Activated CD4-positive, alpha-beta T cell treated with anti-CD3 and anti-CD28 coated beads, Interleukin-2, amount 50 U/mL, for 16 hours (primary cell): ENCODE measurements at regions not wholly inside any gene's neighbourhood (a gene's known extent, or its start where the extent isn't known, plus 50 kb on each side); places are given as distances from the start of the nearest gene placed in this dataset.
"Not testable (repeated sequence)": the region's sequence is repeated elsewhere in the genome, so short reads cannot be mapped to it uniquely, and the experiment has no call there.

Source experiments
- DNase-seq: peaks from one replicate; pipeline ENCODE4 v3.0.0-alpha.2; 2020

DNA sequence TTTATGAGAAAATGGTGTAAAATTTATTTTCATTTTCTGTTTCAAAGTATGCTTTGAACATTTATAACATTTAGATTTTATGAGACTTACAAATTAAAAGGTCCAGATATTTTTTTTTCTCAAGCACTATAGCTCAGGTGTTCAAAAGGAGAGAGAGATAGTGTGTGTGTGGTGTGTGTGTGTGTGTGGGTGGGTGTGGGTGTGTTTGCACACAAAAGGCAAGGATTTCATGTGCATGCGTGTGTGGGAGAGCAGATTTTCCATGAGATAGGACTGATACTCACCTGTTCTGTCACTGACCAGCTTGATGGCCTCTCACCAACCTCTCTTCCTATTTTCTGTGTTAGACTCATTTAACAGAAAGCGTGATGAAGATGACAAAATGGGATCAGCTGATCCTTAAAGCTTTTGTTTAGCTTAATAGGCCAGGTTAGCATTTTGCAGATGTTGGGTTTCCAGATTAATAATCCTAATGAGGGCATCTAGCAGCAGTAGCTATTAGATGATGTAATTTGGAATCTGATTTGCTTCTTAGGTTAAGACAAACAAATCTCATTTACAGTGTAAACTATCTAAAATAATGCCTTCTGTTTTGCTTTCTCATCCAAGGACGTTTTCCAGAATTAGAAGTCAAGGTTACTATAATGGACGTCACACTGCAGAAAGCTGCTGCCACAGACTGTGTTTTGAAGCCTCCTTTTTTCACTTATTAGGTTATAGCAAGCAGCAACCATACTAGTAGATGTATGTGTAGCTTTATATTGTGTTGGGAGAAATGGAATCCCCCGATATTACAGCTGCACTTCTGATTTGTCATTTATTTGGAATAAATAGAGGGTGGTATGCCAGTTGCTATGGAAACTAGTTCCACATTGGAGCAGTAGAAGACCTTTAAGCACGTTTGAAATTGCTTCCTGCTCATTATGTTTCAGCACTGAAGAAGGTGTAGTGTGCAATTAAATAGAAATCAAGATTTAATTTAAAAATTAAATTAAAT lies 355.6 kb downstream of the TAF11L14 start:
- DNase-seq = no peak

DNA sequence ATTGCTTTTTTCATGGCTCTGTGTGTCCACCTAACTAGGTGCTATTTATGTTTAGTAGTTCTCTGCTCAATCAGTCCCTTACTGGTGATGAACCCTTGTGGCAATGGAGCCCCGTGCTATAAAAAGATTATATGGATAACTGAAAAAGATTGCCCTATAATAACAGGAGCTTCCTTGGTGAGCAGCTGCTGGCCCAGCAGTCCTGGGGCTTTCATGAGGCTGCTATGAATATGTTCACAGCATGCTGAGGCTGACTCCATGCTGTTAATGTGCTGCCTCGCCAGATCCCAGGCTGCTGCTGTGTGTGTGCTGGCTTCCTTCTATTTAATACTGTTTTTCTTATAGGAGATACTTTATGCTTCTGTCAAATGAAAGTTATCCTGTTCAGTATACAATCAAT lies 357.5 kb downstream of the TAF11L14 start:
- DNase-seq = no peak

- DNase-seq = no peak
Observed at GRCh38 chr5:17992291-17992690, 358.0 kb downstream of the TAF11L14 start.

DNA sequence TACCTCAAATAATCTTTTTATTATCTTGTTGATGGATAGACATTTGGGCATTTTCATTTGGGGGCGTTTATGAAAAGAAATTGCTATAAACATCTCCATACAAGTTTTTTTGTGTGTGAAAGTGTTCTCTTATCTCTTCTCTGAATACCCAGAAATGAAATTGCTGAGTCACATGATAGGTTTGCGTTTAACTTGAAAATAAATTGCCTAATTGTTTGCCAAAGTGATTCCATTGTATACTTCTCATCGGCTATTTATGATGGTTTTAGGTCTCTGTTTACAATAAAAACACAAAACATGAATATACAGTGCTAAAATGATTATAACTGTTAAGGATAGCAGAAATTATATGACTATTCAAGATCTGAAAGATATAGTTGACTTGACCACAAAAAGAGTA lies 361.7 kb downstream of the TAF11L14 start:
- DNase-seq = no peak

DNA sequence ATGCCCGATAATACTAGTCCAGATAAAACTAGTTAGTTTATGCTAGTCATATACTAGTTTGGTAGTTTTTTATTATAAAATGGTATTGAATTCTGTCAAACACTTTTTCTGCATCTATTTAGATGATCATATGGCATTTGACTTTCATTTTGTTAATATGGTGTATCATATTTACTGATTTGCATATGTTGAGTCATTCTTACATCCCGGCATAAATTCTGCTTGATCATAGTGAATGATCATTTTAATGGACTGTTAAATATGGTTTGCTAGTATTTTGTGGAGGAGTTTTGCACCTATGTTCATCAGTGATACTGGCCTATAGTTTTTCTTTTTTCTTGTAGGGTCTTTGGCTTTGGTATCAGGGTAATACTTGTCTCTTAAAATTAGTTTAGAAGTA lies 365.6 kb downstream of the TAF11L14 start:
- DNase-seq = no peak

DNA sequence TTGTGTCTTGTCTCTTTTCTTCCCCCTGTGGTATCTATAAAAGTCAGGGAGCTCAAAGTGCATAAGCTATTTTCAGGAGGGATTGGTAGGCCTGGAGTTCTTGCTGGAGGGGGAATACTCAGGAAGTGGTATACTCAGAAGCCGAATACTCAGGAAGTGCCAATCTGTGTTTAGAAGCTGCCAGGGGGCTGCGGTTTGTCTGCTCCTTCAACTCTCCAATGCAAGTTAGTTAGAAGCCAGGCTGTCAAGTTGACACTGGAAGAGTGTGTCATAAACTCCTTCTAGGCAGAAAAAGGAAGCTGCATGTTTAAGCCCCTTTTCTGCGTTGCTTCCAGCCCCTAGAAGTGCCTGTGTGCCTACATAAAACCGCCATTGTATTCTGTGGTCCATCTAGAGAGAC lies 366.5 kb downstream of the TAF11L14 start:
- DNase-seq = no peak

- no peak for DNase-seq
Observed at GRCh38 chr5:18003312-18003711, 369.1 kb downstream of the TAF11L14 start.

GRCh38 chr5:18003784-18004183 lies 369.5 kb downstream of the TAF11L14 start:
- DNase-seq = no peak

GRCh38 chr5:18006235-18006634 lies 372.0 kb downstream of the TAF11L14 start:
- not testable (repeated sequence) for DNase-seq

GRCh38 chr5:18008940-18009339 lies 374.7 kb downstream of the TAF11L14 start:
- DNase-seq = no peak

- no peak for DNase-seq
Observed at GRCh38 chr5:18010053-18010452, 375.8 kb downstream of the TAF11L14 start.

DNA sequence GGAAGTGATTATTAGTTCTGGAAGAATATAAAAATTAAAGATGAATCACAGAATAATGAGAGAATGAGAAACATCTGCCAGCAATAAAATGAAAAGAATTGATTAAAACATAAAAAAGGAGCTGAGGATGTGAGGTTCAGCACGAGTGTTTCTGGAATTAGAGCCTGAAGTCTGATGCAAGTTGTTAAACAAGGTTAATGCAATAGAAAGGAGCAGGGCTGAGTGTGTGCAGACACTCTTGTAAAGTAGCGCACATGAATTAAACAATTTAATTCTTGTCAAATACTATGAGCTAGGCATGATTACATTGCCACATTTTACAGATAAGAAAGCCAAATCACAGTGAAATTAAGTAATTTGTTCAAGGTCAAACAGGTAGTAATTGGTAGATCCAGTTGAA lies 384.2 kb downstream of the TAF11L14 start:
- DNase-seq = no peak

DNA sequence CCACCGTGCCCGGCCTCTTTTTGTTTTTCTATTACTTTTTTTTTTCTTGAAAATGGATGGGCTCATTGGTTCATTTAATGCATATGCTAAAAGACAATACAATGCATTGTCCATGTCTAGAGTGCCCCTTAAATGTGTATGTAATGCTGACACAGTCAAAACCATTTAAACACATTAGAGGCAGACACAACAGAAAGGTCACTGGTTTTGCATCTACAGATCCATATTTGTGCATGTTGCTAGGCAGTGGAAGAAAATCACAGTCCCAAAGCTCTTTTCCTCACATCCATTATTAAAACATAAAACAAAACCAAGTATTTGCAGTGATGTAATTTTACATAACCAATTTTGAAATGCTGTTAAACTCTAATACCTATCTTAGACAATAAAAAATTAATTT lies 389.0 kb downstream of the TAF11L14 start:
- no peak for DNase-seq

DNA sequence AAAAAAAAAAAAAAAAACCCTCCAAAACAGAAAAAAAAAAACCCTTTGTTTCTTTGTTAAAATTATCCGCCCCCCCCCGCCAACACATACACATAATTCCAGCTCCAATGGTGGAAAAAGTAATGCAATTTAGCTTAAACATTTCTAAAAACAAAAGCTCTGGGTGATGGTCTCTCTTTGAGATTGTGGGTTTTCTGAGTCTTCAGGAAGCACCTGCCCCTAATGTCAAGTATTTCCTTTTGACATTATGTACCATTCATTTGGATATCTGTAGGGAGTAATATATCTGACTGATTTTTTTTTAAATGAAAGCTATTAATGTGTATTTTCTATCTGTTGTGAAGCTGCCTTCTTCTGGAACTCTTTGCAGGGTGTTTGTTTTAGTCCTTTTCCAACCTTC lies 389.7 kb downstream of the TAF11L14 start:
- DNase-seq = no peak

GRCh38 chr5:18024542-18024941 lies 390.3 kb downstream of the TAF11L14 start:
- no peak for DNase-seq

DNA sequence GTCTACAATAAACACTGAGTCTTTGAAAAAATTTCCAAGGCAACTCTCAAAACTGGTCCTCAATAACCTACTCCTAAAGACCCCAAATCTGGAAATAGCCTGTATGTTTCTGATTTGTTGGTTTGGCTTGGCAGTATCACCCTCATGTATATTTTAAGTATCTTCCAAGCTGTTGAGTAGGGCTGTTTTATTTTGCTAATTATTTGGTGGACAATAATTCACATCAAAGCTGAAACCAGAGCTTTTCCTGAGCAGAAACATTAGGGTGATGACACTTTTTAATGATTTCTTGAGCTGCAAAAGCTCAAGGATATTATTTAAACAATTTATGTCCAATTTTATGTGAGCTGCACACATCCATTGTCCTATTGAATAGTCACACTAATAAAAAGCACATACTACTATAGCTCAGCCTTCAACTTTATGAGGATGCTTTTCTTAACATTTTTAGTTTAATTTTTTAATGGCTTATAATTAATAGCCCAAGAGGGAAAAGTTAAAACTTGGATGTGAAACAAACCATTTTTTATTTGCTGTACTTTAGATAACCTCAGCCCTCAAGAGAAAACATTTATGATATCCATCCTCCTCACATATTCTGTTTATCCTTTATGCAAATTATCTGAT lies 393.1 kb downstream of the TAF11L14 start:
- DNase-seq = no peak

DNA sequence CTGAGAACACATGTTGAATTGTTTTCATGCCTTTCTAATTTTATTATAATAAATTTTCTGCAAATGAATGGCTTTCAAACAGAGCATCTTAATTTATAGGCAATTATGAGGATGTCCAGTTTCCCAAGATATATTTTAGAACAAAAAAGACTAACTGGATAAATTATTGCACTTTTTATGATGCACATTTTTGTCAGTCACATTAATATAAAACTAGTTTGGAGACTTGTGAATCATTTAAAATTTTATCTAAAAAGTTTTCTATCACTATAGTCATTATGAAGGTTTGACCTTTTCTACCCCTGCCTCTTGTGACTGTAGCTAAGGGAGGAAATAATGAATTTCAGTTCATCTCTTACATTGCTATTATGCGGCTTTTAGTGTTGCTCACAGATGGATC lies 393.8 kb downstream of the TAF11L14 start:
- DNase-seq = no peak

DNA sequence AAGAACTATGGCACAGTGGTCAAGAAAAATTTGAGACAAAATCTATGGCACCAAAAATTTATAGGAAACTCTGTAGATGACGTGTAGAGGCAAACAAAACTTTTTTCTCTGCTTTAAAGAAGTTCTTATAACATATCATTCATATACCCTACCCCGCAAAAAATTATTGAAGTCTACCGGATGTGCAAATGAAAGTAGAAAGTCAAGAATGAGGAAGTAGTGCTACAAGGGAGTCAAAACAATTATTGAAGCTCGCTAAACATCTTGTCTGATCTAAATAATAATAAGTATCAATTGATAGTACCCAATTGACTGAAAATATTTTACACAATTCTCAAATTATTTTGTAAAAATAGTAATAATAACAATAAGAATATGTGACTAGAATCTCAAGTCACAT lies 398.5 kb downstream of the TAF11L14 start:
- DNase-seq = no peak

DNA sequence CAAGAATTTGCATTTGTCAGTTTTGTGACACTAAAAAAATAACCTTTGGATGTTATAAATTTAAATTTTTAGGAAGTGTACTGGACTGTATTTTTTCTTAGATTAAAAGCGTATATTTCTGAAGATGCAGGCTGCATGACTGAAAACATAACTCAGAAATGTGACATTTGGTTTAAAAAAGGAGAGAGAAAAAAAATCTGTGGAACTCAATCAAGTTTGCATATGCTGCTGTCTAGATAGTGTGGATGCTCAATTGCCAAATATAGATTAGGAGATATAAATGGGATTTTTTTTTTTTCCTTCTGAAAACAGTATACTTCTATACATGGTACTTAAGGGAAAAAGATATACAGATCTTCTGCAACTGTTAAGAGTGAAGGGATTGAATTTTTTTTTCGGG lies 402.3 kb downstream of the TAF11L14 start:
- no peak for DNase-seq

GRCh38 chr5:18037718-18038117 lies 403.5 kb downstream of the TAF11L14 start:
- no peak for DNase-seq

DNA sequence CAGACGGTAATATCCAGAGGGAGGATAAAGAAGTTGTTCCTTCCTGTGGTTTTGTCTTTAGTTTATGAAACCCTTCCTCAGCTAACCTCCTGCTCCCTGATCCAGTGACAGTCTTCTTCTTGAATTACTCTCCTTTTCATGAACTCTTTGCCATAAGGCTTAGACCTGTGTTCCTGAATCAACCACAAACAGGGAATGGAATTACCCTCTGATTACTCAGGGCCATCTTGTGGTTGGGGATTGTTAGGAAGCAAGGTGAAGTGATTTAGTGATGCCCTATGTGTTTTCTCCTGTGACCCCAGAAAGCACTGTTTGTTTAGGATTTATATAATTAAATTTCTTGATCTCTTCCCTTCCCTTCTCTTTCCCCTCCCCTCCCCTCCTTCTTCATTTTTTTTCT lies 409.1 kb downstream of the TAF11L14 start:
- no peak for DNase-seq

DNA sequence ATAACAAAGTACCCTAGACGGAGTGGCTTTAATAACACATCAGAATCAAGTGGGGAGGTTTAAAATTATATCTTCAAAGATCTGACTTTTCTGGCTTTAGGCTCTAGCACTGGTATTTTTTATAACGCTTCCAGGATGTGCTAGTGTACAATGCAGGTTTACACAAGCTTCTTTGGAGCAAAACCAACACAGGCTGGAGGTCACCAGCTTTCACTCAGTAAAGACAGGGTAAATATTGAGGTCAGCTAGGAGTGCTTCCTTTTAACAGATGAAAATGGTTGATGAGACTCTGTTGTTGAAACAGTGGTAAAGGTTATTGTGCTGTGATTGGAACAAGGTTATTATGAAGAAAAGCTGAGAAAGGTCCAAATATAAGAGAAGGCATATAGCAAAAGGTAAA lies 414.2 kb downstream of the TAF11L14 start:
- DNase-seq = no peak

DNA sequence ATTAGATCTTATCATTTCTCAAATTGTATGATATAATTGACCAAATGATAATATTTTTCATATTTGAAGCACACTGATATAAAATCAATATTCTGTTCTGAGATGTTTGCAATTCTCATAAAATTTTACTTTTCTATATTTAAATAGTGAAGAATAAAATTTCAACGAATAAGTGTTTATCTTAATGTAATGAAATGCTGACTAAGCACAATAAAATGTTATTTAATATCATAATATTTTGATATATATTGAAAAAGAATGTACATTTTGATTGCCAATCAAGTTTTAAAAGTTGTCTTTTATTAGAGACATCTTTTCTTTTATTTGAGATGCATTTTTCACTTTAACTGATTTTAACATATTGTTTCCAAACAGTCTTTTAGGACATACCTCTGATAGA lies 416.1 kb downstream of the TAF11L14 start:
- no peak for DNase-seq

DNA sequence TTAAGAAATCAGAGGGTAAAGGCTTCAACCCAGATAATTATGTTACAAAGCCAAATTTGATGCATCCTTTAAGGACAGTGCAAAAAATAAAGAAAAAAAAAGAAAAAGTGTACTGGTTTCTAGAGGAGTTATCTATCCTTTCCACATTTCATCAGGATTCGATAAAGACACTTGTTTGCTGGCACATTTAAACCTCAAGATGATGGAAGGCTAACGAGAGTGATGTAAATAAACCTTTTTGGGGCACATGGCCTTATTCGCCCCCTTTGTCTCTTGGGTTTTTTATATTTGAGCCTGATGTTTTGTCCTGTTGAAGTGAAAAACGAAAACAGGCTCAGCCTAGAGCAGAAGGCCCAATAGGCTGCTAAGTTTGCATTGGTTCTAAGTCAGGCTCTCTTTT lies 416.5 kb downstream of the TAF11L14 start:
- DNase-seq = no peak
